ES-I3 (cell line): ENCODE measurements at regions not wholly inside any gene's neighbourhood (a gene's known extent, or its start where the extent isn't known, plus 50 kb on each side); places are given as distances from the start of the nearest gene placed in this dataset.

Source experiments
- H3K36me3 ChIP-seq: 2 replicates; pipeline ENCODE4 v1.6.1; 2013; ENCODE audit warnings: mild to moderate bottlenecking, low read length, control low read depth, moderate library complexity; ENCODE audit not compliant: insufficient read depth
- H3K4me1 ChIP-seq: 2 replicates; pipeline ENCODE4 v1.6.1; 2013; ENCODE audit warnings: mild to moderate bottlenecking, control low read depth, low read length; ENCODE audit not compliant: insufficient read depth
- H3K9ac ChIP-seq: 2 replicates; pipeline ENCODE4 v1.6.1; 2013; ENCODE audit warnings: low read depth, mild to moderate bottlenecking, low read length, moderate library complexity
- H3K9me3 ChIP-seq: 2 replicates; pipeline ENCODE4 v1.6.1; 2013; ENCODE audit warnings: mild to moderate bottlenecking, low read length, moderate library complexity; ENCODE audit not compliant: control insufficient read depth, insufficient read depth

DNA sequence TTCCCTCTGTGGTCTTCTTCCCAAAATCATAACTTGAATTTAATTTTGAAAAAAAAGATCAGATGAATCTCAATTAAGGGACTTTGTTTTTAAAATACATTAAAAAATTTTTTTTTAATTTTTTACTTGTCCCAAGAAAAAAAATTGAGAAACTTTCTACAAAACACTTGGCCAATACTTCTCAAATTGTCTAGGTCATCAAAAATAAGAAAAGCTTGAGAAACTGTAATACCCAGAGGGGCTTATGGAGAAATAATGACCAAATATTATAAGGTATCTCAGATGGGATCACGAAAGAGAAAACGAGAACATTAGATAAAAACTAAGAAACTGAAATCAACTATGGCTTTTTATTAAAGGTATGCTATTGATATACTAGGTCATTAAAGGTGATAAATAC, 835.0 kb downstream of the GATA3 start:
- H3K4me1 ChIP-seq: no peaks in the 10 kb centered on the region
- no peak overlapping the region for H3K9ac ChIP-seq
- H3K9me3 ChIP-seq: no peaks in the 10 kb centered on the region
- no peaks in the 10 kb centered on the region for H3K36me3 ChIP-seq

GRCh38 chr10:8893102-8893501, 838.6 kb downstream of the GATA3 start:
- H3K4me1 ChIP-seq: no peaks in the 10 kb centered on the region
- H3K36me3 ChIP-seq: no peaks in the 10 kb centered on the region

DNA sequence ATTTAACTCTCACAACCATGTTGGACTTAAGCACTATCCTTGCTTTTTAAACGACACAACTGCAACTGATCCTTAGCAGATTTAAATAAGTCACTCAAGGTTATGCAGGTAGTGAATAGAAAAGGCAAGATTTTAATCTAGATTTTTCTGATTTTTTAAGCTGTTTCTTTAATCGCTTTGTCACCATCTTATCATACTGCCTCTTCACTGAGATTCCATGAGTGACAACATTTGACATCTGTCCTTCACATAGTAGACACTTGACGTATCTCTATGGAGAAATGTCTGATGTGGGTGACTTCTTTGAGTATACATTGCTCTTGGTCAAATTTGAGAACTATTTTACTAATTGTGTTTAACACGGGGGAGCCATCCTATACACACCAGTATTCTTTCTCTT, 839.7 kb downstream of the GATA3 start:
- Histone ChIP-seq H3K36me3 (no peaks in the 10 kb centered on the region), H3K9me3 (no peaks in the 10 kb centered on the region), H3K4me1 (no peaks in the 10 kb centered on the region), H3K9ac (no peak overlapping the region)

More at GRCh38 chr10:8893102-8893501, 838.6 kb downstream of the GATA3 start:
- Histone ChIP-seq H3K9ac (no peak overlapping the region), H3K9me3 (no peaks in the 10 kb centered on the region)

DNA sequence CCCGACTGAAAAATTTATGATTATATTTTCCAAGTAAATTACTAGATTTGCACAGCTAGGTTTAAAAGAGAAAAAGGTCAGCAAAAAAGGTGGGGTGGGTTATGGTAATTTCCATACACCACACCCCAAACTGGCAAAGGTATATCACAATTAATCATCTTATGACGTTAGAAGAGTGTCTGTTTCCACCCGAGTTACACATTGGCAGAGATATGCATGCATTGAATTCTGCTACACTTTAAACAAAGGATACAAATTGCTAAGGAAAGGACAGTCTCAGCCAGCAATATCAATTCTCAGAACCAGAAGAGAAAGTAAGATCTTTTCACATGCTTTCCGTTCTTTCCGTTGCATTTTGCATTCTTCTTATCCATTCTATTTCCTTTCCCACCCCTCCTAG, 843.3 kb downstream of the GATA3 start:
- no peaks in the 10 kb centered on the region for H3K4me1 ChIP-seq

DNA sequence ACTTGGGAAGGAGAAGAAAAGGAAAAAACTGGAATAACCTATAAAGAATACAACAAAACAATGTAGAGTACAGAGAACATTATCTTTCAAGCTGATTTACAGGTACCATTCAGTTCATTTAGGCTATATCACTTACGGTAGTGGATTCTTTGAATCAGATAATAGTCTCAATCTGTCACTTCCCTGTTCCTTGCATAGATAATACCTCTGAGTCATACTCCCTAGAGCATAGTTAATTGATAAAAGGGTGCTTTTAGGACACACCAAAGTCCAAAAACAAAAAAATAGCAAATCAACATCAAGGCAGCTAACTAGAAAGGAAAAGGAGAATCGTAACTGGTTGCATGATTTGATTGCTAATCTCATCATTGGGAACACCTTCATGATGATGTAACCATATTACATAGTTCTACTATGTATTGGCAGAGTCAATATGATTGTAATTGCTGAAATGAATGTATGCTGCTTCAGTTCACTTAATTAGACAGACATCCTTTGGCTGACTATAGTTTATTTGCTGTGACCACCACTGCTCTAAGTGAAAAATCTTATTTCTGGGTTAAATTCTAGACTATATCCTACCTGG, 844.4 kb downstream of the GATA3 start:
- no peaks in the 10 kb centered on the region for H3K4me1 ChIP-seq
- H3K9me3 ChIP-seq: no peaks in the 10 kb centered on the region
- H3K36me3 ChIP-seq: no peaks in the 10 kb centered on the region
- no peak overlapping the region for H3K9ac ChIP-seq

More for the DNA sequence above, 843.3 kb downstream of the GATA3 start:
- H3K36me3 ChIP-seq: no peaks in the 10 kb centered on the region
- H3K9ac ChIP-seq: no peak overlapping the region
- no peaks in the 10 kb centered on the region for H3K9me3 ChIP-seq

DNA sequence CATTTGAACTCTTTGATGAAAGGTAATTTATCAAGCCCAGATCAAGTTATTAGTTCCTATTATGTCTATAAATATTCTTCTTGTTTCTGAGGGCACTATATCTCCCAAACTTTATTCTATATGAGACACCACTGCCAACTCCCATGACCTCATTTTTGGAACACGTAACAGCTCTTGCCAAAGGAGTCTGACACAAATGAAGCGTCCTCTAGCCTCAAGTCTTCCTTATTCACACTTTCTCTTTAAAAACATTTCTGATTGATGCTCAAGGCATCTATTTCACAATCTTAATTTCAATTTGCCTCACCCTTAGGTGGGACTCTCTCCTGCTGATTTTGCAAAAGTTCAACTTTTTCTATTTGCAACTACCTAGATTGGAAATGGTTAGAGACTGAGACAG, 848.4 kb downstream of the GATA3 start:
- Histone ChIP-seq H3K36me3 (no peaks in the 10 kb centered on the region), H3K9ac (no peak overlapping the region), H3K9me3 (no peaks in the 10 kb centered on the region), H3K4me1 (no peaks in the 10 kb centered on the region)

DNA sequence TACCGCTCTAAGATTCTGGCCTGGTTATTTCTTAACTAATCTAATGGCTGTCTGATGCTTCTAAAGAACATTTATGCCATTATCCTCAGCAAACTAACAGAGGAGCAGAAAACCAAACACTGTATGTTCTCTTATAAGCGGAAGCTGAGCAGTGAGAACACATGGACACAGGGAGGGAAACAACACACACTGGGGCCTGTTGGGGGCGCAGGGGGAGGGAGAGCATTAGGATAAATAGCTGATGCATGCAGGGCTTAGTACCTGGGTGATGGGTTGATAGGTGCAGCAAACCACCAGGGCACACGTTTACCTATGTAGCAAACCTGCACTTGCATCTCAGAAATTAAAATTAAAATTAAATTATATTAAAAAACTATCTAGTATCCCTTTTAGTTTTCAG, 853.5 kb downstream of the GATA3 start:
- no peaks in the 10 kb centered on the region for H3K36me3 ChIP-seq
- H3K9me3 ChIP-seq: no peaks in the 10 kb centered on the region
- no peaks in the 10 kb centered on the region for H3K4me1 ChIP-seq
- no peak overlapping the region for H3K9ac ChIP-seq

GRCh38 chr10:8910314-8910713, 855.8 kb downstream of the GATA3 start:
- H3K36me3 ChIP-seq: no peaks in the 10 kb centered on the region
- no peaks in the 10 kb centered on the region for H3K4me1 ChIP-seq

DNA sequence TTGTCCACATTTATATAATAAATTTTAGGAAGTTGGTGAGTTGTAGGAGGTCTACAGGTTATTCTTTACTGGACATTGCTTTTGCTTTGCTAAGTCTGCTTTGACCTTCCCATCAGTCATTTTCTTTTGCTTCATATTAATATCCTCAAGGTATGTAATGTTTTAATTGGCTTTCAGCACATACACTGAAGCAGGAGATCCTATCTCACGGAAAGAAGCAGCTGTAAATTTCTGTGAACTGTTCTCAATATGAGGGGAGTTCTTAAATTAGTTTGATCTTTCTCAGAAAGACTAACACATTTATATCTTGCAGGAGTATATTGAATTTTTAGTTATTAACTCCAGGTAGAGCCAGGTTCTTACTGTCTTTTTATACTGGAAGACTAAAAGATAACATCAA, 856.5 kb downstream of the GATA3 start:
- Histone ChIP-seq H3K9me3 (no peaks in the 10 kb centered on the region), H3K36me3 (no peaks in the 10 kb centered on the region), H3K4me1 (no peaks in the 10 kb centered on the region), H3K9ac (no peak overlapping the region)

More at GRCh38 chr10:8910314-8910713, 855.8 kb downstream of the GATA3 start:
- no peaks in the 10 kb centered on the region for H3K9me3 ChIP-seq
- H3K9ac ChIP-seq: no peak overlapping the region

GRCh38 chr10:8912108-8912507, 857.6 kb downstream of the GATA3 start:
- Histone ChIP-seq H3K36me3 (no peaks in the 10 kb centered on the region), H3K9me3 (no peaks in the 10 kb centered on the region), H3K9ac (no peak overlapping the region), H3K4me1 (no peaks in the 10 kb centered on the region)

DNA sequence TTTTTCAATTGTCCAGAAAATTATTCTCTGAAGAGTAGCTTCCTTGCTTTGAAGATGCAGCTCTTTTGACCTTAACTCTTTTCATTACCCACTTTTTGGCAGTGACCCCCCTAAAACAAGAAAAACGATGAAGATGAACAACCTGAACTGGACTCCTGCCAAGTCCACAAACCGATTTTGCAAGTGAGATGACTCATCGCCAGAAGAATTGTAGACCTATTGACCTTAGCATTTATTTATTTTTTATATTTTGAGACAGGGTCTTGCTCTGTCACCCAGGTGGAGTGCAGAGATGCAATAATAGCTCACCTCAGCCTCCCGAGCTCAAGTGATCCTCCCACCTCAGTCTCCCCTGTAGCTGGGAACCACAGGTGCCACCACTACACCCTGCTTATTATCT, 859.2 kb downstream of the GATA3 start:
- Histone ChIP-seq H3K36me3 (no peaks in the 10 kb centered on the region), H3K4me1 (no peaks in the 10 kb centered on the region), H3K9me3 (no peaks in the 10 kb centered on the region), H3K9ac (no peak overlapping the region)

DNA sequence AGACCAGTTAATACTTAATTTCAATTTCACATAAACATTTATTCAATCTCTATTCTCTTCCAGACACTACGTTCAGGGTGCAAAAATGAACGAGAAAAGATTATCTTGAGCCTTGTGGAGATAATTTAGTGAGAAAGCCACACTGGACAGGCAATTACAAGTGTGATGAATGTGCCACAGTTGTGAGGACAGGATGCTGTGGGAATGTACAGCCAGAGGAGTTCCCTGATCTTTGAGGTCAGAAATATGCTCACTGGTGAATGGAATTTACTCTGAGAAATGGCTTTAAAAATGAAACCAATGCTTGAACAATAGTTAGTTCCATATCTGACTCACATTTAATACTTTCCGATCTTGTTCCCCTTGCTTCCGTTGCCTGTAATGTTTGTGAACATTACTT, 864.8 kb downstream of the GATA3 start:
- no peaks in the 10 kb centered on the region for H3K36me3 ChIP-seq

DNA sequence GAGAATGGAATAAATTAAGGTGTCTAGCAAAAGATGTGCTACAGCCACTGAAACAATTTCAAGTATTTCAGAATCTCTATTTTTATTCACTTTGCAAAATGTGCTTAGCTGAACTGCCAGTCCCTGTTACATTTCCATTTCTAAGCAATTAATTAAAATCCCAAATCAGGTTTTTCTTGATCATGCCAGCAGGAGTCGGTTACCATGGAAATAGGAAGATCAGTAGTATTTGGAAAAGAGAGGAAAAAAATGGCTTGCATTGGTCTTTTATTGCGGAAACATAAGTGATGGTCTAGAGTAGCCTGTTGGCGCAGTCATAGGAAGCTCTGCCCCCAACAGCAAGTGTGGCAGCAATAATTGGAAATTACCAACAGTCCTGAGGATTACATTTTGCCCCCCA, 867.1 kb downstream of the GATA3 start:
- H3K36me3 ChIP-seq: no peaks in the 10 kb centered on the region
- H3K9me3 ChIP-seq: no peaks in the 10 kb centered on the region
- no peaks in the 10 kb centered on the region; the same call in 1 of the 2 replicates for H3K4me1 ChIP-seq
- no peak overlapping the region for H3K9ac ChIP-seq

More for the DNA sequence above, 864.8 kb downstream of the GATA3 start:
- Histone ChIP-seq H3K4me1 (no peaks in the 10 kb centered on the region; the same call in 1 of the 2 replicates), H3K9ac (no peak overlapping the region), H3K9me3 (no peaks in the 10 kb centered on the region)

GRCh38 chr10:8923096-8923495, 868.6 kb downstream of the GATA3 start:
- H3K9me3 ChIP-seq: no peaks in the 10 kb centered on the region
- H3K4me1 ChIP-seq: no peaks in the 10 kb centered on the region; the same call in 1 of the 2 replicates
- H3K9ac ChIP-seq: no peak overlapping the region
- no peaks in the 10 kb centered on the region for H3K36me3 ChIP-seq

DNA sequence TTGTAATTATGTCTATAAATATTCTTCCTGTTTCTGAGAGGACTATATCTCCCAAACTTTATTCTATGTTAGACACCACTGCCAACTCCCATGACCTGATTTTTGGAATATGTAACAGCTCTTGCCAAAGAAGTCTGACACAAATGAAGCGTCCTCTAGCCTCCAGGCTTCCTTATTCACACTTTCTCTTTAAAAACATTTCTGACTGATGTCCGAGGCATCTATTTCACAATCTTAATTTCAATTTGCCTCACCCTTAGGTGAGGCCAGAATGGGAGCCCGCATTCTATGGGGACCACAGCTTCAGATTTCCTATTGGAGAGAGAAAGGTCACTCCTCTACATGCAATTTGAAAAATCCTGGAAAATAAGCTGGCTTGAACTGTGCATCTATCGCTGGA, 873.2 kb downstream of the GATA3 start:
- H3K9ac ChIP-seq: no peak overlapping the region
- H3K4me1 ChIP-seq: no peaks in the 10 kb centered on the region
- H3K9me3 ChIP-seq: no peaks in the 10 kb centered on the region
- H3K36me3 ChIP-seq: no peaks in the 10 kb centered on the region

GRCh38 chr10:8946451-8946850, 892.0 kb downstream of the GATA3 start:
- Histone ChIP-seq H3K36me3 (no peaks in the 10 kb centered on the region), H3K4me1 (no peaks in the 10 kb centered on the region), H3K9ac (no peak overlapping the region), H3K9me3 (no peaks in the 10 kb centered on the region)
